Activated T-cell treated with anti-CD3 and anti-CD28 coated beads for 1 hour (primary cell): ENCODE measurements at regions not wholly inside any gene's neighbourhood (a gene's known extent, or its start where the extent isn't known, plus 50 kb on each side); places are given as distances from the start of the nearest gene placed in this dataset.
"Not testable (repeated sequence)": the region's sequence is repeated elsewhere in the genome, so short reads cannot be mapped to it uniquely, and the experiment has no call there.

Experiments used
- DNase-seq: peaks from one replicate; pipeline ENCODE4 v3.0.0-alpha.2; 2020; ENCODE audit warnings: low read depth

GRCh38 chr6:10343320-10343719 lies 71.6 kb downstream of the TFAP2A start:
- no peak for DNase-seq

- no peak for DNase-seq
These were observed 73.3 kb downstream of the TFAP2A start for GRCh38 chr6:10341605-10342004.

- no peak for DNase-seq
These were observed 76.7 kb downstream of the TFAP2A start for GRCh38 chr6:10338151-10338550.

- DNase-seq, result not testable (repeated sequence)
These were observed 77.5 kb downstream of the TFAP2A start for GRCh38 chr6:10337376-10337775.

- DNase-seq, result no peak
These were observed 82.8 kb downstream of the TFAP2A start for GRCh38 chr6:10332111-10332510.

- no peak for DNase-seq
These were observed 83.4 kb downstream of the TFAP2A start for GRCh38 chr6:10331334-10331968.

- DNase-seq, result no peak
These were observed 84.4 kb downstream of the TFAP2A start for GRCh38 chr6:10330515-10330914.

GRCh38 chr6:10323018-10323417 lies 91.9 kb downstream of the TFAP2A start:
- DNase-seq, result no peak

GRCh38 chr6:10320291-10320690 lies 94.6 kb downstream of the TFAP2A start:
- no peak for DNase-seq

- no peak for DNase-seq
These were observed 98.5 kb downstream of the TFAP2A start for GRCh38 chr6:10316373-10316721.

- no peak for DNase-seq
These were observed 99.1 kb downstream of the TFAP2A start for GRCh38 chr6:10315658-10316372.

- DNase-seq, result no peak
These were observed 99.8 kb downstream of the TFAP2A start for GRCh38 chr6:10315034-10315433.

GRCh38 chr6:10314163-10314955 lies 100.5 kb downstream of the TFAP2A start:
- no peak for DNase-seq

- no peak for DNase-seq
These were observed 101.1 kb downstream of the TFAP2A start for GRCh38 chr6:10313799-10314162.

GRCh38 chr6:10312445-10312844 lies 102.4 kb downstream of the TFAP2A start:
- DNase-seq, result no peak

- not testable (repeated sequence) for DNase-seq
These were observed 103.1 kb downstream of the TFAP2A start for GRCh38 chr6:10311546-10312405.

- no peak for DNase-seq
These were observed 104.0 kb downstream of the TFAP2A start for GRCh38 chr6:10310826-10311225.

GRCh38 chr6:10310330-10310653 lies 104.6 kb downstream of the TFAP2A start:
- no peak for DNase-seq

- DNase-seq, result no peak
These were observed 105.2 kb downstream of the TFAP2A start for GRCh38 chr6:10309457-10310329.

GRCh38 chr6:10307476-10307875 lies 107.4 kb downstream of the TFAP2A start:
- no peak for DNase-seq

GRCh38 chr6:10307028-10307427 lies 107.8 kb downstream of the TFAP2A start:
- no peak for DNase-seq
